ENCODE measurements at regions not wholly inside any gene's neighbourhood (a gene's known extent, or its start where the extent isn't known, plus 50 kb on each side); places are given as distances from the start of the nearest gene placed in this dataset.

GRCh38 chr15:70437882-70438451 lies 325.4 kb downstream of the UACA start:
- Histone ChIP-seq H3K9me3 (replicated peaks; ENCODE audit: control insufficient read depth, insufficient read depth, low read depth, low read length) (no peaks in the 10 kb centered on the region), H3K27me3 (ENCODE audit: control insufficient read depth in 2 of 2, insufficient read depth in 2 of 2, low read length in 2 of 2) (no peaks in the 10 kb centered on the region), H3K9ac (ENCODE audit: insufficient read depth in 1 of 2, low read depth in 2 of 2, low read length in 2 of 2) (peak overlapping the region in 1 of 2 experiments; percentile 27; a peak in 1 of 4 replicates), H3K79me2 (ENCODE audit: control insufficient read depth, insufficient read depth, low read length) (no peaks in the 10 kb centered on the region), H2AFZ (ENCODE audit: low read depth, low read length) (no peak overlapping the region), H3K27ac (ENCODE audit: extremely low read depth, low read depth, low read length) (no peak overlapping the region), H3K4me1 (replicated peaks in 1 of 2; ENCODE audit: control insufficient read depth in 2 of 2, insufficient read depth in 2 of 2, low read length in 2 of 2) (peaks cover 28 to 66% of the 10 kb centered on the region in 2 experiments), H3K4me3 (no peak overlapping the region), H3K4me2 (ENCODE audit: insufficient read depth, low read length) (no peak overlapping the region), H3K9me1 (ENCODE audit: control insufficient read depth, insufficient read depth, low read length) (no peaks in the 10 kb centered on the region), H4K20me1 (replicated peaks; ENCODE audit: control insufficient read depth, insufficient read depth, low read length) (no peaks in the 10 kb centered on the region), H3K36me3 (ENCODE audit: control insufficient read depth, insufficient read depth, low read length) (no peaks in the 10 kb centered on the region)
- no TSS peak for BruUV-seq (replicated peaks)
- FAIRE-seq, result no peak
- DNase-seq (ENCODE audit: extremely low read depth in 1 of 4, low spot score in 3 of 4), result no peak
- ChIA-PET POLR2A (interaction anchor here (1.4 kb wide), 1 partner anchor 20 kb away, joined by 3 read pairs; no protein-coding TSS in a partner anchor), CTCF (ENCODE audit: low intra/inter-chr PET ratio) (no interaction called here)
- intact Hi-C loops (cut with micrococcal nuclease), result no loop called here
- in situ Hi-C loops (cut with MboI), result no loop called here
- TF ChIP-seq ZC3H8 (IDR thresholded peaks at IDR 0.05), result no peak
- no peak for TF ChIP-seq ZBTB49 (CRISPR knock-in tag; IDR thresholded peaks at IDR 0.05; ENCODE audit: borderline replicate concordance)
- TF ChIP-seq KLF6 (CRISPR knock-in tag; IDR thresholded peaks at IDR 0.05; ENCODE audit: borderline replicate concordance), result no peak
- no peak for TF ChIP-seq SIRT6 (IDR thresholded peaks at IDR 0.05; ENCODE audit: low read depth, low read length)
- TF ChIP-seq ZNF583 (CRISPR knock-in tag; IDR thresholded peaks at IDR 0.05), result no peak
- no peak for TF ChIP-seq NFXL1 (CRISPR knock-in tag; IDR thresholded peaks at IDR 0.05)
- TF ChIP-seq, protein P1, sequence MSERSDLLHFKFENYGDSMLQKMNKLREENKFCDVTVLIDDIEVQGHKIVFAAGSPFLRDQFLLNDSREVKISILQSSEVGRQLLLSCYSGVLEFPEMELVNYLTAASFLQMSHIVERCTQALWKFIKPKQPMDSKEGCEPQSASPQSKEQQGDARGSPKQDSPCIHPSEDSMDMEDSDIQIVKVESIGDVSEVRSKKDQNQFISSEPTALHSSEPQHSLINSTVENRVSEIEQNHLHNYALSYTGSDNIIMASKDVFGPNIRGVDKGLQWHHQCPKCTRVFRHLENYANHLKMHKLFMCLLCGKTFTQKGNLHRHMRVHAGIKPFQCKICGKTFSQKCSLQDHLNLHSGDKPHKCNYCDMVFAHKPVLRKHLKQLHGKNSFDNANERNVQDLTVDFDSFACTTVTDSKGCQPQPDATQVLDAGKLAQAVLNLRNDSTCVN (CRISPR knock-in tag; IDR thresholded peaks at IDR 0.05), result no peak
- no peak for TF ChIP-seq FOXA1 (IDR thresholded peaks at IDR 0.05; ENCODE audit: borderline replicate concordance)
- TF ChIP-seq PPARD (CRISPR knock-in tag; IDR thresholded peaks at IDR 0.05), result no peak
- TF ChIP-seq PKNOX1 (IDR thresholded peaks at IDR 0.05), result no peak
- TF ChIP-seq ZNF232 (CRISPR knock-in tag; IDR thresholded peaks at IDR 0.05), result no peak
- TF ChIP-seq CREB1 (IDR thresholded peaks at IDR 0.05), result no peak
- TF ChIP-seq CREB1 (CRISPR knock-in tag; IDR thresholded peaks at IDR 0.05), result no peak
- no peak for TF ChIP-seq ZKSCAN1 (IDR thresholded peaks at IDR 0.05; ENCODE audit: low read depth, low read length)
- ATAC-seq, result no peak
- 72% methylated on average over 5 of the region's 5 CpGs for WGBS (ENCODE audit: insufficient coverage, low coverage, missing lambda C conversion rate)
